ENCODE measurements at regions not wholly inside any gene's neighbourhood (a gene's known extent, or its start where the extent isn't known, plus 50 kb on each side); places are given as distances from the start of the nearest gene placed in this dataset.
A peak's percentile ranks its signal among the peaks of the same experiment; 100 is the strongest.

GRCh38 chr14:21749306-21749868 is 75.8 kb upstream of the OR4E1 start:
- no peaks in the 10 kb centered on the region for H3K36me3 ChIP-seq
- intact Hi-C loops (cut with DNase I) = no loop called here
- no peak for ATAC-seq
- 70 to 73% methylated on average over 5 of the region's 5 CpGs for WGBS, 2 donors
- H3K4me1 ChIP-seq = no peaks in the 10 kb centered on the region
- DNase-seq = no peak
- no peaks in the 10 kb centered on the region for H3K9me3 ChIP-seq
- TF ChIP-seq CTCF (IDR thresholded peaks at IDR 0.05) = no peak
- H3K4me3 ChIP-seq = no peak overlapping the region
- no peak overlapping the region for H3K27ac ChIP-seq
- H3K27me3 ChIP-seq = no peaks in the 10 kb centered on the region

- intact Hi-C loops (cut with DNase I) = no loop called here
- ATAC-seq (peak in 2 of 8 donors; percentile 33 to 49), DNase-seq (peak in 1 of 2 donors; percentile 7)
- H3K36me3 ChIP-seq = no peaks in the 10 kb centered on the region
- no peaks in the 10 kb centered on the region for H3K27me3 ChIP-seq
- H3K27ac ChIP-seq = no peak overlapping the region
- WGBS, 2 donors = 11 to 15% methylated on average over 5 of the region's 5 CpGs
- no peaks in the 10 kb centered on the region for H3K9me3 ChIP-seq
- H3K4me3 ChIP-seq = no peak overlapping the region
- H3K4me1 ChIP-seq = no peaks in the 10 kb centered on the region
- TF ChIP-seq CTCF (IDR thresholded peaks at IDR 0.05) = peak in 8 of 9 donors; percentile 20 to 69 (median 57)
These were observed 75.3 kb upstream of the OR4E1 start for GRCh38 chr14:21748869-21749303.

- no peak for TF ChIP-seq CTCF (IDR thresholded peaks at IDR 0.05)
- intact Hi-C loops (cut with DNase I) = no loop called here
- Histone ChIP-seq H3K27me3 (peaks cover 0 to 48% (median 14%) of the 10 kb centered on the region in 7 donors), H3K27ac (no peak overlapping the region), H3K36me3 (no peaks in the 10 kb centered on the region), H3K9me3 (peaks cover 0 to 2% (median 0%) of the 10 kb centered on the region in 11 donors), H3K4me3 (no peak overlapping the region), H3K4me1 (peaks cover 0 to 5% (median 0%) of the 10 kb centered on the region in 9 donors)
- 59 to 73% methylated on average over 4 of the region's 4 CpGs for WGBS, 2 donors
- DNase-seq = no peak
- ATAC-seq = no peak
These were observed 62.2 kb upstream of the OR4E1 start for GRCh38 chr14:21735639-21736307.

GRCh38 chr14:21735200-21735599 is 61.6 kb upstream of the OR4E1 start:
- Histone ChIP-seq H3K27ac (no peak overlapping the region), H3K9me3 (peaks cover 0 to 2% (median 0%) of the 10 kb centered on the region in 11 donors), H3K4me1 (peaks cover 0 to 5% (median 0%) of the 10 kb centered on the region in 9 donors), H3K36me3 (no peaks in the 10 kb centered on the region), H3K4me3 (no peak overlapping the region), H3K27me3 (peaks cover 0 to 42% (median 14%) of the 10 kb centered on the region in 7 donors)
- ATAC-seq = no peak
- DNase-seq = no peak
- intact Hi-C loops (cut with DNase I) = no loop called here
- no peak for TF ChIP-seq CTCF (IDR thresholded peaks at IDR 0.05)
- WGBS, 2 donors = 66 to 68% methylated on average over 3 of the region's 3 CpGs
